Hematopoietic multipotent progenitor cell (in vitro differentiated cells): ENCODE measurements at regions not wholly inside any gene's neighbourhood (a gene's known extent, or its start where the extent isn't known, plus 50 kb on each side); places are given as distances from the start of the nearest gene placed in this dataset.
A peak's percentile ranks its signal among the peaks of the same experiment; 100 is the strongest.
"Not testable (repeated sequence)": the region's sequence is repeated elsewhere in the genome, so short reads cannot be mapped to it uniquely, and the experiment has no call there.

Source experiments
- DNase-seq, 3 donors: peaks; one replicate each; pipeline ENCODE4 v3.0.0-alpha.2; 2011 to 2015; ENCODE audit warnings: low read depth in 2 of 3, low spot score in 2 of 3

DNA sequence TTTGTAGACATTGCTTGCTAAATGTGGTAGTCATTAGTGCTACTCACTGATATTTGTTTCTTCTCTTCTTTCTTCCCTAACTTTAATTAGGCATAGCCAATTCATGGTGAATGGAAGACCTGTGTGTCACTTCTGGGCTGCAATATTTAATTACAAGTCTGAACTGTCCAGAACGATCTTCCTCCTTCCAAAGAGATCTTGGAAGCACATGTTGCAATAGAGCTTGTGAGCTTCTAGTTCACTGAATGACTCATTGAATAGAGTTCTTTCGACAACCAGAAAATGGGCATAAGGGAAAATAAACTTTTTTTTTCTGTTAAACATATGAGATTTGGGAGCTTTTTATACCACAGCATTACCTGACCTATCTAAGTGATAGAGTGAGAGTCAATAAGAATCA, 1264.6 kb downstream of the PCDH9 start:
- no peak for DNase-seq

DNA sequence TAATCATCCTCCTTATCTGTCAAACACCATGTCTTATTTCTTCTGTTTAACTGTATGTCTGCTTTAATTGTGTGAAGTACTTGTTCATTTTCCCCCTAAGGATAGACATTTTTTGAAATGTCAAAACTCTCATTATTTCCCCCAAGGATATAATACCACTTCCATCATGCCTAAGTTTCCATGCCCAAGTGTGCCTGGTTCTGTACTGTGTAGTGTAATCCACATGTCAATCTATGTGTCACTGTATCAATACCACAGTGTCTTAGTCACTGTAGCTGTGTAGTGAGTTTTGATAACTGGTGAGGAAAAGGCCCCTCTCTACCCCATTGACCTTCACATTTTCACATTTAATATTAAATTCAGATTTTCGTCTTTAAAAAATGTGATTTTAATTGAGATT, 1265.5 kb downstream of the PCDH9 start:
- DNase-seq: no peak

DNA sequence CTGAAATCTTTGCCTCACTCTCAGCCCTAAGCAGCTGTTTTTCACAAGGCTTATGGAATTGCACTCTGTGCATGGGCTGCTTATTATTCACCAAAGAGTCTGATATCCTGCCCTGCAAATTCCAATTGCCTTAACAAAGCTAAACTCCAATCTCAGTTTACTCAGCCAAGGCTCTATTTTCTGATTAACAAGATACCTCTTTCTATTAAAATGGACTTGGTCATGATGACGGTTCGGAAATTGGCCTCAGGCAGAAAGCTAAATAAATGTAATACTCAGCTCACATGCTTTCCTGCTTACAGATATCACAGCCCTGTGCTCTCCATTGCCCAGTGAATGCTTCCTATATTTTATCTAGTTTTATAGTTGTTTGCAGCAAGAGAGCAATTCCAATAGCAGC, 1270.8 kb downstream of the PCDH9 start:
- no peak for DNase-seq

DNA sequence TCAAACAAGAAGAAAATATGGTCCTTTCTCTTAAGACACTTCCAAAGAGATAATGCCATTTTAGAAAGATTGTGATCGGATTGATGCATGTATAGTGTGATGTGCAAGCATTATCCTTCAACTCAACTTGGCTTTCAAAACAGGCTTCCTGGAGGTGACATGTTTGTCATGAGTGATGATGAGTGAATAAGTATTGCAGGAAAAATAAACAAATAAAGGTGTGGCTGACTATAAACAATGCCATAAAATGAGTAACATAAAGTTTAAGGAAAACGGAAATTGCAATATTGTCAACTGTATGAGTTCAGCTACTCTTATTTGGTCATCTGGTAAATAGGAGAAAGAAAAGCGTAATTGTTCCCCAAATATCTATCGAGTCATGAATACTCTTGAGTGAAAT, 1283.7 kb downstream of the PCDH9 start:
- DNase-seq: no peak

DNA sequence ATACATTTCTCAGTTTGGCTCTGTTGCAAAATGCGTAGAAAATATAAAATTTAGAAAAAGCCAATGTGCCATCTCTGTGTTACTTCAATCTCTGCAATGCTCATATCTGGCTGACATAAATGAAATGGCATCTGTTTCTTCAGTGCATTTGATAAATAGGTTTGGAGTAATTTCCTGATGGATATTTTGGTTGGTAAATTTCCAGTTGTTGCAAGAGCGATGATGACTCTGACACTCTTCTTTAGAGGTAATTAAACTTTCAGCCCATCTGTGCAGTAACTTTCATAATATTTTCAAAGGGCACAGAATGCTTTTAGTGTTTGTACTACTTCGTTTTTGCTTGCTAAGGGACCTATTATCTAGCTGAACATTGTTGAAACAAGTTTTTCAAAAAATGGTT, 1286.4 kb downstream of the PCDH9 start:
- no peak for DNase-seq

DNA sequence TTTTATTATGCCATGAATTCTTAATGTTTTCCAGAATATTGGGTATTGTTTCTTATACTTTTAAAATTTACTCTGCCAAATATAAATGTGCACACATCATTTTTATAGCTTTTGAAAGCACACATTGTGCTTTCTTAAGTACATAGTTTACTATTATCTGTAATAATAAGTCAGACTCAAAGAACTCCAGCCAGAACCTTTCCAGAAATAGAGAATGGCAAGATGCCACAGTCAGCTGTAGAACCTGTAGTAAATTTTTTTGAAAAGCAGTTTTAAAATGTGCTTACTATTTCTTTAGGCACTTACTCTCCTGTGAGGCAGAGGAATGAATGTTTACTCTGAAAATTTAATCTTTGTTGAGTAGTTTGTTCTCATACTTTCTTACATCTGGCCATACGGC, 1287.1 kb downstream of the PCDH9 start:
- DNase-seq: no peak

DNA sequence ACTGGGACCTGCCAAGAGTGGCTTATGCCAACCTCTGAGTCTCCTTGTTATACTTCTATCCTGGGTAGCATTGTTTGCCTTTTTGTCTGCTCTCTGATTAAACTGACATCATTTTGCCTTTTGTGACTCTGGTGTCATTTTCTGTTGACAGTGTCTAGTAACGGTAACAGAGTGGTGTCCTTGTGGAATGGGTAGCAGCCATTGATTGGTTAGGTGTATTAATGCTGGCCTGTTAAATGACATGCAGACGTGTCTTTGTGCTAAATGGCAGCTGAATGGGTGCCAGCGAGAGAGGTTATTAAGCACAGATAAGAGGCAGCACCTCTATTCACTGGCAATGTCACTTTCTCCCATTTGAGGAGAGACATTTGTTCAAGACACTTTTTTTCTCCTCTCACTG, 1289.4 kb downstream of the PCDH9 start:
- DNase-seq: no peak

DNA sequence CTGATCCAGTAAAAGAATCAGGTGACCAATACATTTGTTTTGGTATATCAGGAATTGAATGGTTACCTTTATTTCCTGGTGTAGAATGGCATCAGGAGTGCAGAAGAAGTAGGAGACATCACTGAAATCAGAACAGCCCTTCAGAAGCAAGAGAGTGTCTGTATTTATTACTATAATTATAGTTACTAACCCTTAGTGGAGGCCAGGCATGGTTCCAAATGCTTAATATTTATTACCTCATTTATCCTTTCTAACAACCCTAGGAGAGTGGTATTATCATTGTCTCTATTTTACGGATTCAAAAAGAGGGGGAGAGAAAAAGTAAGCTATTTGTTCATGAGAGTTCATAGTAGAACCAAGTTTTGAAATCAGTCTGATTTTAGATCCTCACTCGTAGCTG, 1292.9 kb downstream of the PCDH9 start:
- DNase-seq: no peak

DNA sequence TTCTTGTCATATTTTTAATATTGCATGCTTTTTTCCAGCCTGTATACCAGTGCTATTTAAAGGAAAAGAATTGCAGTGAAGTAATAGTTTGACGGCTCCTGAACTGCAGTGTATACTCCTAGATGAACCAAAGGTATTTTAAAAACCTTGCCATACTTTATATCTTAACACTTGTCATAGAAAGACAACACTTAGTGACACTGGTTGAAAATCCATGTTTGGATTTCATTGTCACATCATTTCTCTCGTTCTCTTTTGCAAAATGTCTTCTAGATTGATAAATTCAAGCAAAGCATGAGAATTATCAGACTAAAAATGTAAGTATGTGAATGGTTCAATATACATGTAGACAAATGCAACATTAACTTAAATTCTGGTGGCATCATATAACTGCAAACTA, 1293.9 kb downstream of the PCDH9 start:
- DNase-seq: no peak

DNA sequence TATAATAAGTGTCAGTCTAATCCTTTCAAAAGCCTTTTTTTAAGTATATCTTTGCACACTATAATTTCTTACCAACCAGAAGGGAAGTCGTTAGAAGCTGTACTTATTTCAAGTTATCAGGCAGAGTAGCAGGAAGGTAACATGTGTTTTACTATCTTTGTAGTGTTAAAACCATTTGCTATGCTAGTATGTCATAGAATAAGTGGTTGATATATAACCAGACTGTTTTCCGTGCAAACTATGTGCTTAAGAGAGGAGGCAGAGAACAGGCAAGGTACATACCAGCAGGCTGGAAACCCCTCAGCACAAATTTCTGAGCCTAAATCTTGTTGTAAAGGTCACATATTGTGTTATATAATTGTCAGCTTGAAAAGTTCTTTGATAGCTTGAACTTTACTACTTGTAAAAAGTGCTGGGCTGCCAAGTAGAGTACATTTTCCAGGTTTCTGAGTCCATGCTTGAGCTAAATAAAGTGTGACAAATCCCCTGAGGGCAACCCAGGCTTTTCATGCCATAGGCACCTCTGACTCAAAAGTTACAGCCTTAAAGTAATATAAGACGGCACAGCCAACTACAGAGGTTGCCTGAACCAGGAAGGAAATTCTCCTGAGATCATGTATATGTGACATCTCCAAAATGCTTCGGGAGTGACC, 1297.4 kb downstream of the PCDH9 start:
- DNase-seq: no peak

DNA sequence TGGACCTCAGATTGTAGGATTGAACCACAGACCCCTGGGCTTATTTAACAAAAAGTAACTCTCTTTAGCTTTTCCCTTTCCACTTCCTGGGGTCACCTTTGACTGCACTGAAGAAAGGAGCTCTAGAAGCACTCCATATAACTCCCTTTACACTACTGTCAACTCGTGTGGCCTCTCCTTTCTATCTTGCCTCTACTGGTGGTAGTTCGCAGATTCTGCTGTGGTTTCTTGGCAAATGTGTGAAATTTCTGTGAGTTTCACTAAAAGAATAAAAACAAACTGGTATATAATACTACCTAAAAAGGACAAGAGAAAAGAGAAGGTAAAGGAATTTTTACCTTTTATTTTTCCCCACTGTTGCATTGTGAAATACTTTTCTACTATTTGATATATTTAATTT, 1298.1 kb downstream of the PCDH9 start:
- DNase-seq: no peak

DNA sequence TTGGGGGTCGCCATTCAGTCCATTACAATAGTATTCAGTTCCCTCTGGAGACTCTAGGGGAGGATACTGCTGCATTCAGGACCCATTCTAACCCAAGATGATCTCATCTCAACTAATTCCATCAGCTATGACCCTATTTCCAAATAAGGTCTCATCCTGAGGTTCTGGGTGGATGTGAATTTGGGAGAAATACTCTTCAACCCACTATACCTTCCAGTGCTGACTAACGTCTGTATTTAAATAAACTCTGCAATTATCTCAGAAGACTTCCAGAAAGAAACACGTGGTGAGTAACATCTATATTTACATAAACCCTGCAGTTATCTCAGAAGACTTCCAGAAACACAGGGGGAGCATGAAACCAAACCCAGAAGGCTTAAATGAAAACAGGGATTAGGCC, 1300.7 kb downstream of the PCDH9 start:
- no peak for DNase-seq

DNA sequence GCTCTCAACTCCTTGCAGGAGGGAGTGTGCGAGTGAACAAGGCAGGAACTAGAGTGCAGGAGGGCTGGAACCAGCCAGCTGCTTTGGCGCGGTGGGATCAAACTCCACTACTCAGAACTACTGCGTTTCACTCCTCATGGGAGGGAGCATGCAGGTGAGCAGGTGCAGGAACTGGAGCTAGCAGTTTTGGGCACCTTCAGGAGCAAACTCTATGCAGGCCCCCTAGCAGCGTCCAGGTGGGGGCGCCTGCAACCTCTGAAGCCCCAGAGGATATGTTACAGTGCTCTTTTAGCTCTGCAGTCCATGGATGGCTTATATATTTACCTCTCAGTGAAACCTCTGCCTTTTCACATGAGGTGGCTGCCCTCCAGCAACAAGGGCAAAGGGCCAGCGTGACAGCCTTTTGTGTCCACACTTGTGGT, 1303.4 kb downstream of the PCDH9 start:
- peak in 2 of 3 donors; percentile 2 to 37 for DNase-seq

DNA sequence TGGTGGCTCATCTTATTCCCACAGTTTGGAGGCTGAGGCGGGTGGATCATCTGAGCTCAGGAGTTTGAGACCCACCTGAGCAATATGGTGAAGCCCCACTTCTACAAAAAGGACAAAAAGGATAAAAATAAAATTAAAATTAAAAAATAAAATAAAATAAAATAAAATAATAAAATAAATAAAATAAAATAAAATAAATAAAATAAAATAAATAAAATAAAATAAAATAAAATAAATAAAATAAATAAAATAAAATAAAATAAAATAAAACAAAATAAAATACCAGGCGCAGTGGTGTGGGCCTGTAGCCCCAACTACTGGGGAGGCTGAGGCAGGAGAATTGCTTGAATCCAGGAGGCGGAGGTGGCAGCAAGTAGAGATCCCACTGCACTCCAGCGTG, 1307.3 kb downstream of the PCDH9 start:
- DNase-seq: not testable (repeated sequence)

DNA sequence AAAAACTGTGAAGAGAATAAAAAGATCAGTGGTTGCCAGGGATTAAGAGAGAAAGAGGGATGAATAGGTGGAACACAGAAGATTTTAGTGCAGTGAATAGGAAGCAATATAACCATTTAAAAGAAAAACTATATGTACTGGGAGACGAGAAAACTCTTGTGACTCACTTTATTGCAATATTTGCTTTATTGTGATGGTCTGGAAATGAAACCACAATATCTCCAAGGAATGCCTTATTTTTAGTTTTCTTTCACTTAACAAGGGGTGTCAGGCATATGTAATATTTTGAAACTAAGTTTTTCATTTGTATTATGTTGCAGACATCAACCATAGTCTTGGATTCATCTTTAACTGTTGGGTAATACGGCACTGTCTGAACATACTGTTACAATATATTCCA, 1308.2 kb downstream of the PCDH9 start:
- DNase-seq: no peak

DNA sequence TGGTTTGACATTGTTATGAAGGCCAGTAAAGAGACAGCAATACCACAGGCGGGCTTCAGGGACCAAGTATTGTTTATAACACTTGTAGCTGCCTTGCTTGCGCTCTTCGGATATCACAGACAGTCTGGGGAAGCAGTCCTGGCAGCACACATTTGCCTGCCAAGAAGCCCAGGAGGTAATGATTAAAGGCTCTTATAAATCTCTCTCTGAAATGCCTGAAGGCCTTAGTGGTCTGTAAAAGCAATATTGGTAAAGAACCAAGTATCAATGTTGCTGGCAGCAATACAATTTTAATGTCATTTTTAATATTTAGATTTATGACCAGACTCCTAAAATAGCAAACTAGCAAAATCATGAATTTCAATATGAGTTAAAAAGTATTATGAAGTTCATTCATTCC, 1312.4 kb downstream of the PCDH9 start:
- DNase-seq: no peak

DNA sequence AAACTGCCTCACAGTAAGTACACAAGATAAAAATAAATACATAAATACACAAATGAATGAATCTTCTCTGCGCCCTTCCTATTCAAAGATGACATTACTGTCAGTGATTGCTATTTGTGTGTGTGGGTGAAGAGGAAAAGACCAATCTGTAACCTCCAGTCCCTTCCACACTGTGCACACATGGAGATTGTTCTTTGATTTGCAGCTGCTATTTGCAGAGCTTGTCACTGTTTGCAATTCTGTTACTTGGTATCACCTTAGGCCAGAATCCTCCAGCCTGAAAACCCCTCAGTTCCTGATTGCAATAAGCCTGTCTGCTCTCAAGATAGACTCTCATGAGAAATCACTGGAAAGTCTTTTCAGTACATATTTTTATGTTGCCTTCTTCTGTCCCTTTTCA, 1314.9 kb downstream of the PCDH9 start:
- no peak for DNase-seq

DNA sequence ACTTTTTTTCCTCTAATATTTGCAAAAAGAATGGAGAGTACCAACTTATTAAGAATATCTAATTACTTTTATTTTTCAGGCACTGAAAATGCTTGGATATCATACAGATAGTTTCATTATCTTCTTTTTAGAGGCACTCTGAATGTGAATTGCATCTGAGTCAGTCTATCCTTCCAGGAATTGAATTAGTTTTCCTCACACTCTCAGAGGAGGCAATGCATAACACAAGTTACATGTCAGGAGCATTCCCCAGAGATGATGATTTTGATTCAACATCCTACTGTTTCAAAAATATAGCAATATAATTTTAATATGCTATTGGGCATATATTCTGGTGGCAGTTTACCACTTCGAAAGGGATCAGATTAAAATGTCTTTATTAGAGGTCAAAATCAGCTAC, 1315.4 kb downstream of the PCDH9 start:
- DNase-seq: no peak

DNA sequence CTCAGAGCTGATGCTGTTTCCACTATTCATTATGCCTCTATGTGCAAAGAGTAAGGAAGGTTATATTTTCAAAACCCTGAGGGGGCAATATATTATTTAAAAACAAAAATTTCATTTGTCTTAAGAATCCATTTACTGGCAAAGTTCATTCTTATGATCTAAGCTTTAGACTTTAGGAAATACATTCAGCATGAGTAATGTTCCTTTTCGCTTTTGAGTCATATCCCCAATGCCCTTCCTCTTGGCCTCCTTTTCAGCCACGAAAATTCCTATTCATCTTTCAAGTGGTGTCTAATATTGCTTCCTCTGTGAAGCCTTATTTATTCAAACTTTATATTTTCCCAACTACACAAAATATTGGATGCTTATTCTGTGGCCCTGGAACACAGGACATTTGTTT, 1317.0 kb downstream of the PCDH9 start:
- DNase-seq: no peak

DNA sequence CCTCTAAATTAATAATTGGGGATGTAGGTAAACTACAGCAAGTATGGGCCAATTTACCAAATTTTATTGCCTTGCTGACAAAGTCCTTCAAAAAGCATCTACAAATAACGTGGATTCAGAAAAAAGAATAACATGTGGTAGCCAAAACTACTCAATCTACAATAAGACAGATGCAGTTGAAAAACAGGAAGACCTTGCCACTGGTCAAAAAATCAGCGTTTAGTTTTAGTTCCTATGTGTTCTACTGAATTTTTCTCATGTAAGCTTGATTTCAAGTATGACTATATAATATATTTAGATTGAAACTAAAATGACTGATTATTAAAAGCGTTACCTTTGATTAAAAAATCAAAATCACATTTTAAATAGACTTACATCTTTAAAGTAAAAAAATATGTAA, 1317.6 kb downstream of the PCDH9 start:
- no peak for DNase-seq

DNA sequence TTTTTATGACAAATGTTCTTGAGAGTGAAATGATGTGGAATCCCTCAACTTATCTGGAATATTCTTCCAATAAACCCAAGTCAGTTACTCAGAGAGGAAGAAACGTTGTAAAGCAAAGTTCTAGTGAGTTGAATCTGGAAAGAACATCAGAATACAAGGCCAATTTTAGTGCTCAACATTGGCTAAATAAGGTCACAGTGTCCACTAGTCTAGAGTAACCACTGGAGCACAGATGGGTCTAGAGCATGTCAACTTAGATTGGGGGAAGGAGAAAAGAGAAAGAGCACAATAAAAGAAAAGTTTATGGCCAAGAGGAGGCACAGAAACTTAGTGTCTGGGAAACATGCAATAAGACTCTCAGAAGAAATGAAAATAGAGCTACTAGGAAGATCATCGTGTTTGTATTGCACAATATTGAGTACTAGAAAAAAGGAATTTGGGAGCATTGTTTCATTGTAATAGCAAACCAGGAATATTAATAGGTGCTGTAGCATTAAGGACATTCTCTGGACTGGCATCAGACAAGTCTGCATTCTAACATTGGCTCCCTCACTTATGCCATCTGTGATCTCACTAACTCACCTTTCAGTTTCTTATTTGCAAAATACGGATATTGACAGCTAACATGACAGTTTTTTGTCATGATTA, 1318.5 kb downstream of the PCDH9 start:
- DNase-seq: no peak

DNA sequence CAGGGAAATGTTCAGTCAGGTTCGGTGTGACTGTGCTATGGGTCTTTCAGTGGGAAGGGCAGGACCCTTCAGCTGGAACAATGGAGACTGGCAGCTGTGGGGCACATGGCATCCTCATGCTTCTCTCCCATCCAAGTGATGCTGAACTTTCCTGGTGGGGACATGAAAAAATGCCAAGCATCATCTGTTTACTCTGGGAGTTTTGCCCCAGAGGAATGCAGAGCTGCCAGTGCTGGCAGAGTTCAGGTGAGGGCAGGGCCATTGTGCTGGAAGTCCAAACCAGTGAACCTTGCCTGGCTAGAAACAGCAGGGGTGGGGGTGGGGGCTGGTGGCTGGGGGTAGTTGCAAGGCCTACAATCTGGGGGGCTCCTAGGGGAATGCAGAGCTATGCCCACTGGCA, 1320.6 kb downstream of the PCDH9 start:
- no peak for DNase-seq
